HepG2 (cell line): ENCODE measurements at regions not wholly inside any gene's neighbourhood (a gene's known extent, or its start where the extent isn't known, plus 50 kb on each side); places are given as distances from the start of the nearest gene placed in this dataset.

Source experiments
- HOXA5 ChIP-seq: sonication (generic); formaldehyde crosslinking; IDR thresholded peaks from 2 replicates; pipeline ENCODE4 v1.4.0; 2020; ENCODE audit warnings: missing genetic modification reagents
- MTA3 ChIP-seq: sonication (generic); formaldehyde crosslinking; IDR thresholded peaks from 2 replicates; pipeline ENCODE4 v1.4.0; 2020; ENCODE audit warnings: missing genetic modification reagents
- POLR2AphosphoS5 ChIP-seq: IDR thresholded peaks from 2 replicates; pipeline ENCODE4 v1.6.1; 2012; ENCODE audit warnings: low read depth, low read length
- RELA ChIP-seq: sonication (generic); formaldehyde crosslinking; IDR thresholded peaks from 2 replicates; pipeline ENCODE4 v1.4.0; 2020; ENCODE audit warnings: missing genetic modification reagents
- THYN1 ChIP-seq: sonication (generic); formaldehyde crosslinking; IDR thresholded peaks from 2 replicates; pipeline ENCODE4 v1.8.1; 2023; ENCODE audit warnings: low read depth, mild to moderate bottlenecking, moderate library complexity, missing genetic modification reagents, borderline replicate concordance
- ZNF121 ChIP-seq: sonication (generic); formaldehyde crosslinking; IDR thresholded peaks from 2 replicates; pipeline ENCODE4 v1.5.0; 2020; ENCODE audit warnings: mild to moderate bottlenecking, missing genetic modification reagents
- ZNF280D ChIP-seq: sonication (generic); formaldehyde crosslinking; IDR thresholded peaks from 2 replicates; pipeline ENCODE4 v1.5.1; 2020; ENCODE audit warnings: mild to moderate bottlenecking, missing genetic modification reagents
- ZNF720 ChIP-seq: sonication (generic); formaldehyde crosslinking; IDR thresholded peaks from 2 replicates; pipeline ENCODE4 v1.4.0; 2020; ENCODE audit warnings: missing genetic modification reagents
- TF ChIP-seq, protein P1 (sequence below): sonication (generic); formaldehyde crosslinking; IDR thresholded peaks from 2 replicates; pipeline ENCODE4 v1.5.0; 2020; ENCODE audit warnings: mild to moderate bottlenecking, missing genetic modification reagents, moderate library complexity

DNA sequence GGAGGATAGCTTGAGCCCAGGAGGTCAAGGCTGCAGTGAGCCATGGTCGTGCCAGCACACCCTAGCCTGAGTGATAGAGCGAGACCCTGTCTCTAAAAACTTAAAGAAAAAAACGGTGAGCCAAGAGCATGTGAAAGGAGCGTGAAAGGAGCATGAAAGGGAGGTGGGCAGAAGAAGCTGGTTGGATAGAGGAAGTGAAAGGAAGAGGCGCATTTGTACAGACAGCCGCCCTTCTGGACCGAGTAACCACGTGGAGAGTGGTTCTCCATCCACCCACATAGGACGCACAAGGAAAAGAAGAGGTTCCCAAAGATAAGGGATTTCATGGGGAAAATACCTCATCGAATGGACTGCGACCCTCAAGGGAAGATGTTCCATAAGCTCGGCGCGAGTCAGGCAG is 60.4 kb upstream of the IFNAR2 start:
- TF ChIP-seq MTA3 (CRISPR knock-in tag) (no peak), ZNF720 (CRISPR knock-in tag) (no peak), RELA (no peak), POLR2AphosphoS5 (no peak), HOXA5 (no peak), ZNF121 (no peak), THYN1 (no peak), ZNF280D (CRISPR knock-in tag) (no peak)
- TF ChIP-seq, protein P1, sequence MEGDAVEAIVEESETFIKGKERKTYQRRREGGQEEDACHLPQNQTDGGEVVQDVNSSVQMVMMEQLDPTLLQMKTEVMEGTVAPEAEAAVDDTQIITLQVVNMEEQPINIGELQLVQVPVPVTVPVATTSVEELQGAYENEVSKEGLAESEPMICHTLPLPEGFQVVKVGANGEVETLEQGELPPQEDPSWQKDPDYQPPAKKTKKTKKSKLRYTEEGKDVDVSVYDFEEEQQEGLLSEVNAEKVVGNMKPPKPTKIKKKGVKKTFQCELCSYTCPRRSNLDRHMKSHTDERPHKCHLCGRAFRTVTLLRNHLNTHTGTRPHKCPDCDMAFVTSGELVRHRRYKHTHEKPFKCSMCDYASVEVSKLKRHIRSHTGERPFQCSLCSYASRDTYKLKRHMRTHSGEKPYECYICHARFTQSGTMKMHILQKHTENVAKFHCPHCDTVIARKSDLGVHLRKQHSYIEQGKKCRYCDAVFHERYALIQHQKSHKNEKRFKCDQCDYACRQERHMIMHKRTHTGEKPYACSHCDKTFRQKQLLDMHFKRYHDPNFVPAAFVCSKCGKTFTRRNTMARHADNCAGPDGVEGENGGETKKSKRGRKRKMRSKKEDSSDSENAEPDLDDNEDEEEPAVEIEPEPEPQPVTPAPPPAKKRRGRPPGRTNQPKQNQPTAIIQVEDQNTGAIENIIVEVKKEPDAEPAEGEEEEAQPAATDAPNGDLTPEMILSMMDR: no peak
